ENCODE measurements at regions not wholly inside any gene's neighbourhood (a gene's known extent, or its start where the extent isn't known, plus 50 kb on each side); places are given as distances from the start of the nearest gene placed in this dataset.

- no peak for DNase-seq
These were observed 624.6 kb upstream of the EEF2KMT start for GRCh38 chr16:5722116-5722619.

DNA sequence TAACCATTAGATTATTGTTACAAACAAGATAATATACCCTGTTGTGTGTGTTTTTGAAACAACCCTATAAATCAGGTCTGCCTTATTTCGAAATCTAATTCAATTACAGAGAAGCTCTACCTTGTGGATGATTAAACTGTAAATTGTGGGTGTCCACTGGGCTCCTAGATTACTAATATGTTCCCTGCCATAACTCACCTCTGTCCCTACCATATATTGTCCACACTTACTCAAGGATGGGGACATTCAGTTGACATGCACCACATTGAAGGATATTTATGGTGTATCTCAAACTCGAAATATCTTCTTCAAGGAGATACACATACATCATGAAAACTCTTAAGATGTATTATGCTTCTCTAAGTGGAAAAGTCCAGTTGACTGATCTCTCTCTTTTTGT, 617.6 kb upstream of the EEF2KMT start:
- DNase-seq: no peak

DNA sequence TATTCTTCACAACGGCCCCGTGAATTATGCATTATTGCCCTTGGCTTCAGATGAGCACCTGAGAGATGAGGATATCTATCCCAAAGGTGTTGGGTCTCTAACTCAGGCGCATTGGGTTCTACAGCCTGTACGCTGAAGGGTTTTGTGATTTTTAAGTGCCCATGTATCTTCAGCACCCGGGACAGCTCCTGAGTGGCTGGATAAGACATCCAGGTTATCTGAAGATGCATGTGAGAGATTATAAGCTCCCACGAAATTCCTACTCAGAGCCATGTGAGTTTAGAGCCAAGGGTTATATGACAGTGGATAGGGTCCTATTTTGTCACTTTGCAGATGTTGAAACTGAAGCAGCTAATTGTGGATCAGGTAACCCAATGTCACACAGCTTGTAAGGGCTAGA, 612.3 kb upstream of the EEF2KMT start:
- DNase-seq: no peak

DNA sequence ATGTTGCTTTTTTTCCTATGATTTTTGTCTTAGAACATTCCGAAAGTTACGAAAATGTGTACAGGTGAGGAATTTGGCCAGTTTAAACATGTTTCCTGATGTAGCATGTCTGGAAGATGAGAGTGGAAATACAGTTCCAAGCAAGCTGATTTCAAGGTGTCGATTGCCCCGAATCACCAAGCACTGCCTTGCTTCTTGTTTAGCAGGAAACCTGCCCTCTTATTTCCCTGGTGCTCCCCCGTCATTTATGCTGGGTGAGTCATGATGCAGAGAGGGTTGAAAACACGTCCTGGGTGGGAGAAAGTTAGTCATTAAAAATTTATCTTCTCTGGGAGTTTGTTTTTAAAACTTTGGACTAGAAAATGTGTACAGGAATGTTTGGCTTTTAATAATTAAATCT, 608.6 kb upstream of the EEF2KMT start:
- no peak for DNase-seq

DNA sequence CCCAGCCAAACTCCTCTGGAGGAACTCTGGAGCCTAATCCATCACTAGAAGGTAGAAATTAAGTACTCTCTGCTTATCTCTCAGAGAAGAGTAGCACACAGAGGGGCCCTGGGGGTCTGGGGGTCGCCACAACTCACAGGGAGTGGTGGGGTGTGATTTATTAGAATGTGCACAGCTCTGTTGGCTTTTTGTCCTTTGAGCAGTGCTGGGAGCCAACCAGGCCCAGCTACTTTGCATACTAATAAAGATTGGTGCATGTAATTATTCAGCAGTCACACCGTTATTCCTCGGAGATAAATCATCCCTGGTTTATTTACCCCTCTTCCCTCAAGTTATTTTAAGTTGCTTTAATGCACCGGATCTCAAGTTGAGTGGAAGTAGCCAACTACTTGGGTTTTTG, 606.7 kb upstream of the EEF2KMT start:
- DNase-seq: no peak

GRCh38 chr16:5693426-5693825, 595.8 kb upstream of the EEF2KMT start:
- DNase-seq: no peak

GRCh38 chr16:5681966-5682365, 584.4 kb upstream of the EEF2KMT start:
- no peak for DNase-seq

GRCh38 chr16:5678371-5678770, 580.8 kb upstream of the EEF2KMT start:
- no peak for DNase-seq

DNA sequence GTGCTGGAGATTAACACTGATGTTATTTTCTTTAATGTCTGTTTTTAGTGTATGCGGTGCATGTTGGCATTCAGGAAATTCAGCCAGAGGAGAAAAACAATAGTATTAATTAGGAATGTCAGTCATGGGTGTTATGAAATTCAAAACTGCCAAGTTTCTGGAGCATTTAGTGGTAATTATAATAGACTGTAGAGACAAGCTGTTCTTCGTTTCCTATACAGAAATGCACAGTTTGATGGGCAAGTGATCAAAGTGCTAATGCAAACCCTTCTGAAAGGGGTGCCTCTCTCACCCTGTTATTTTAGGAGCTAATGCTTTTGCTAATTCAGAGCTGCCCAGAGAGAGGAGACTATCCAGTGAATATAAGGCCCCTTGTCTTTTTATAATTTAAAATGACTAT, 573.8 kb upstream of the EEF2KMT start:
- DNase-seq: no peak

DNA sequence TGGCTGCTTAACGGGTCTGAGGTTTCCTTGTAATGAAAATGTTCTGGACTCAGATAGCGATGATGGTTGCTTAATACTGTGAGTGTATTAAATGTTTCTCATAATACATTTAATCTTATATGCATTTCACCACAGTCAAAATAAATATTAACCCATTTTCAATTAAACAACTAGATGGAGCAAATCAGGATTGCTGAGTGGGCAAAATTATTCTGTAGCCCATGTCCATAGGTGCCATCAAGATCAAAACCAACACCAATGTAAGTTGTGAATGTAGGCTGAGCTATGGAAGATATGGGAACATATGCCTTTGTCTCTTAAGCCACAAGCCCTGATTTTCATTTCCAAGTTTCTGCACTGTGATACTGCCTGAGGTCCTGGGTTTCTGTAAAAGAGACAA, 572.6 kb upstream of the EEF2KMT start:
- DNase-seq: no peak

- no peak for DNase-seq
These were observed 571.0 kb upstream of the EEF2KMT start for GRCh38 chr16:5668553-5668952.

GRCh38 chr16:5665834-5666233, 568.2 kb upstream of the EEF2KMT start:
- peak in 2 of 58 donors; percentile 6 to 15 for DNase-seq

DNA sequence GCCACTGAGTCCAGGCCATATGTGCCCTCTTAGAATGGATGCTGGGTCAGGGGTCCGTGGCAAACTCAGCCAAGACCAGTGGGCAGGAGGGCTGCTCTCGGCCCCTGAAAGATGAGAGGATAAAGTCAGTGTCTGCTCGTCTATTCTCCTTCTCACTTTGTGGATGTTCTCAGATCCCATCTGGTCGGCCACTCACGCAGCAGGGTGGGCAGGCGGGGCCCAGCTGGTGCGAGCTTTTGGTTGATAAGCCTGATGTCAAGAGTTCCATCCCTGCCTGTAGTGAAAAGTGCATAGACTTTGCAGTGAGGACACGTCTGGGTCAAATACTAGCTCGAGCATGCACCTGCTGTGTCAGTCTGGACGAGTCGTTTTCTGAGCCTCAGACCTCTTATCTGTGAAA, 556.2 kb upstream of the EEF2KMT start:
- DNase-seq: no peak

DNA sequence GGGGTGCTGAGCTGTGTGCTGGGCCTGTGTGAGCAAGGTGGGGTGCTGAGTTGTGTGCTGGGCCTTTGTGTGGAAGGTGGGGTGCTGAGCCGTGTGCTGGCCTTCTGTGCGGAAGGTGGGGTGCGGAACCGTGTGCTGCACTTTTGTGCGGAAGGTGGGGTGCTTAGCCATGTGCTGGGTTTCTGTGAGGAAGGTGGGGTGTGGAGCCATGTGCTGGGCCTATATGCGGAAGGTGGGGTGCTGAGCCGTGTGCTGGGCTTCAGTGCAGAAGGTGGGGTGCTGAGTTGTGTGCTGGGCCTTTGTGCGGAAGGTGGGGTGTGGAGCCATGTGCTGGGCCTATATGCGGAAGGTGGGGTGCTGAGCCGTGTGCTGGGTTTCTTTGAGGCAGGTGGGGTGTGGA, 555.4 kb upstream of the EEF2KMT start:
- no peak for DNase-seq

- DNase-seq: no peak
These were observed 552.5 kb upstream of the EEF2KMT start for GRCh38 chr16:5649762-5650743.

GRCh38 chr16:5647051-5647450, 549.5 kb upstream of the EEF2KMT start:
- DNase-seq: no peak

DNA sequence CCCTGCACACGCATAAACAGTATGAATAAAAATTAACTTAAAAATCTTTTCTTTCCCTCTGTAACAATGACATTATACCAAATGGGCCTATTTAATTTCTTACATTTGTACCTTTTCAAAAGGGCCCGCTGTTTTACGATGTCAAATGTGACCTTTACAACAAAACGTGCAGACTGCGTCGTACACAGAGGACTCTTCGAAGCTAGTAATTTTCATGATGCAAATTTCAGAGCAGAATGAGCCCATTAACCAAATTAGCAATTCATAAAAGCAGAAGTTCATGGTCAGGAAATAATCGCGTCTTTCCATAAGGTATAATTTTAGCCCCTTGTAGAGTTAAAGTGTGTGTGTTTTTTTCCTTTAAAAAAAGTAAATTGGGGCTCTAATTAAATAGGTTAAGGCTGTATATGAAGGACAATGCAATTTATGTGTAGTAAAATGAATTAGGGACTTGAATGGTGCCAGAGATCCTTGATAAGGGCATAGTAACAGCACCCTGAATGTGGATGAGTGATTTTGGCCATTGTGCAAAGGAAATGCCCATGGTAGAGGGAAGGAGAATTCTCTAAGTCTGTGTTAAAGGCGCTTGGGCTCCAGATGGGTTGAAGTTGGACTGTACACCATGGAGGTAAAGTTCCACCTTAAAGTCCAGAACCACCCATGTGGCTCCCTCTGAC, 546.4 kb upstream of the EEF2KMT start:
- no peak for DNase-seq

- peak in 14 of 58 donors; percentile 1 to 31 (median 7) for DNase-seq
These were observed 544.8 kb upstream of the EEF2KMT start for GRCh38 chr16:5642436-5642835.

- no peak for DNase-seq
These were observed 544.4 kb upstream of the EEF2KMT start for GRCh38 chr16:5642011-5642410.

- no peak for DNase-seq
These were observed 543.3 kb upstream of the EEF2KMT start for GRCh38 chr16:5640883-5641282.

GRCh38 chr16:5639531-5639930, 541.9 kb upstream of the EEF2KMT start:
- DNase-seq: peak in 20 of 58 donors; percentile 1 to 64 (median 24)

DNA sequence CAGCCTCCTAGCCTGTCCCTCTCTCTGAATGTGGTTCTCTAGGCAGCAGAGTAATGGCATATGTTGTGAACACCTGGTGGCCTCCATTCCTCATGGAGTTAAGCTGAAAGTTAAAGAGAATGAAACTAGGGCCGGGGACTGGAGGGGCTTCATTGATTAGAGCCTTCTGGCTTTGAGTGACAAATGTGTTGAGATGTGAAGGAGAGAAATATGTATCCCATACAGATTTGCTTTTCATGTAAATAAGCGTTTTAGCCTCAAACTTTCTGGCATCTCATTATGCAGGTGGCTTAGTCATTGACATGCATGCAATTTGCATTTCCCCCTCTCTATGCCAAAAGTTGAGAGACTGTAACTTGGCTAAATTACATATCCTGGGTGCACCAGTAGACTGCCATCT, 537.7 kb upstream of the EEF2KMT start:
- no peak for DNase-seq

Measured in anterior cingulate cortex (tissue), 58 donors.